ENCODE measurements at regions not wholly inside any gene's neighbourhood (a gene's known extent, or its start where the extent isn't known, plus 50 kb on each side); places are given as distances from the start of the nearest gene placed in this dataset.

GRCh38 chr5:10120934-10121333 is 128.8 kb downstream of the ATPSCKMT start:
- no peak overlapping the region for H2AK5ac ChIP-seq (ENCODE audit: insufficient read length, low read length)
- no peaks in the 10 kb centered on the region for H3K27me3 ChIP-seq (ENCODE audit: insufficient read depth, low read length)
- no peaks in the 10 kb centered on the region for H3K79me2 ChIP-seq (ENCODE audit: insufficient read depth, low read length)
- H3K23ac ChIP-seq (ENCODE audit: insufficient read length, low read depth, low read length) = no peak overlapping the region
- no peak overlapping the region for H2BK12ac ChIP-seq (ENCODE audit: insufficient read length, low read depth, low read length)
- no peak overlapping the region for H3K4me3 Mint-ChIP-seq
- no peak overlapping the region for H2BK120ac ChIP-seq (ENCODE audit: low read depth, low read length, poor library complexity, severe bottlenecking)
- WGBS (ENCODE audit: extremely low coverage, insufficient read length, low lambda C conversion rate) = no CpG with 5 or more reads among the region's 7 CpGs
- TF ChIP-seq, protein P1, sequence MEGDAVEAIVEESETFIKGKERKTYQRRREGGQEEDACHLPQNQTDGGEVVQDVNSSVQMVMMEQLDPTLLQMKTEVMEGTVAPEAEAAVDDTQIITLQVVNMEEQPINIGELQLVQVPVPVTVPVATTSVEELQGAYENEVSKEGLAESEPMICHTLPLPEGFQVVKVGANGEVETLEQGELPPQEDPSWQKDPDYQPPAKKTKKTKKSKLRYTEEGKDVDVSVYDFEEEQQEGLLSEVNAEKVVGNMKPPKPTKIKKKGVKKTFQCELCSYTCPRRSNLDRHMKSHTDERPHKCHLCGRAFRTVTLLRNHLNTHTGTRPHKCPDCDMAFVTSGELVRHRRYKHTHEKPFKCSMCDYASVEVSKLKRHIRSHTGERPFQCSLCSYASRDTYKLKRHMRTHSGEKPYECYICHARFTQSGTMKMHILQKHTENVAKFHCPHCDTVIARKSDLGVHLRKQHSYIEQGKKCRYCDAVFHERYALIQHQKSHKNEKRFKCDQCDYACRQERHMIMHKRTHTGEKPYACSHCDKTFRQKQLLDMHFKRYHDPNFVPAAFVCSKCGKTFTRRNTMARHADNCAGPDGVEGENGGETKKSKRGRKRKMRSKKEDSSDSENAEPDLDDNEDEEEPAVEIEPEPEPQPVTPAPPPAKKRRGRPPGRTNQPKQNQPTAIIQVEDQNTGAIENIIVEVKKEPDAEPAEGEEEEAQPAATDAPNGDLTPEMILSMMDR (conservative IDR thresholded peaks at IDR 0.05) = no peak
- H3K56ac ChIP-seq (ENCODE audit: insufficient read length, low read depth, low read length) = no peak overlapping the region
- H2BK15ac ChIP-seq (ENCODE audit: low read depth, low read length) = no peak overlapping the region
- no peaks in the 10 kb centered on the region for H4K20me1 ChIP-seq (ENCODE audit: control insufficient read depth, insufficient read depth, insufficient read length)
- no peak overlapping the region for H4K8ac ChIP-seq (replicated peaks; ENCODE audit: insufficient read length, low read depth, low read length)
- no peak overlapping the region for H3K27ac ChIP-seq (ENCODE audit: insufficient read length, low read depth, low read length)
- H3K4me2 ChIP-seq (ENCODE audit: insufficient read depth, insufficient read length, low read length) = no peak overlapping the region
- H3K14ac ChIP-seq (ENCODE audit: insufficient read depth, low read length) = no peak overlapping the region
- H3K9me3 Mint-ChIP-seq = no peaks in the 10 kb centered on the region; a peak in 1 of 5 replicates
- H3K4me1 Mint-ChIP-seq = peaks cover 3 to 7% of the 10 kb centered on the region in 2 experiments; a peak in 3 of 4 replicates
- no peak overlapping the region for H2AFZ ChIP-seq (ENCODE audit: low read length)
- DNase-seq = no peak
- no peak overlapping the region for H4K5ac ChIP-seq (ENCODE audit: insufficient read length, low read depth, low read length)
- H4K91ac ChIP-seq (ENCODE audit: insufficient read length, low read depth, low read length) = no peak overlapping the region
- no peaks in the 10 kb centered on the region; a peak in 2 of 7 replicates for H3K36me3 Mint-ChIP-seq (ENCODE audit: insufficient read depth in 1 of 3, low read depth in 3 of 3)
- no peak overlapping the region for H3K18ac ChIP-seq (ENCODE audit: insufficient read length, low read depth, low read length)
- no peaks in the 10 kb centered on the region for H3K79me1 ChIP-seq (ENCODE audit: insufficient read depth, low read depth, low read length, poor library complexity, severe bottlenecking)
- H3K4ac ChIP-seq (ENCODE audit: low read depth, low read length) = no peak overlapping the region
- H2BK5ac ChIP-seq (ENCODE audit: insufficient read length, low read length) = no peak overlapping the region
- H3T11ph ChIP-seq (ENCODE audit: low read length) = no peak overlapping the region
- no peak overlapping the region for H2BK20ac ChIP-seq (ENCODE audit: low read depth, low read length, poor library complexity, severe bottlenecking)
- H3K4me1 ChIP-seq (ENCODE audit: insufficient read depth, low read length) = no peaks in the 10 kb centered on the region
- no peaks in the 10 kb centered on the region for H3K9me3 ChIP-seq (ENCODE audit: control insufficient read depth, low read depth, low read length)
- H3K27ac Mint-ChIP-seq = no peak overlapping the region
- H3K9ac ChIP-seq (ENCODE audit: extremely low read depth, insufficient read length, low read length) = no peak overlapping the region
- no peaks in the 10 kb centered on the region; the same call in none of the 2 replicates for H3K27me3 Mint-ChIP-seq (ENCODE audit: low read depth)
- no peaks in the 10 kb centered on the region for H3K23me2 ChIP-seq (ENCODE audit: insufficient read length, low read depth, low read length, poor library complexity, severe bottlenecking)
